Activated naive CD4-positive, alpha-beta T cell treated with anti-CD3 and anti-CD28 coated beads, Interleukin-2, amount 50 U/mL, for 24 hours (primary cell): ENCODE measurements at regions not wholly inside any gene's neighbourhood (a gene's known extent, or its start where the extent isn't known, plus 50 kb on each side); places are given as distances from the start of the nearest gene placed in this dataset.

Source experiments
- H3K27ac Mint-ChIP-seq: one replicate; pipeline ENCODE4 v1.8.0; 2021; ENCODE audit warnings: mild to moderate bottlenecking, mixed read lengths
- H3K27me3 Mint-ChIP-seq: one replicate; pipeline ENCODE4 v1.8.0; 2021; ENCODE audit warnings: mixed read lengths
- H3K36me3 Mint-ChIP-seq: one replicate; pipeline ENCODE4 v1.8.0; 2021; ENCODE audit warnings: mixed read lengths
- H3K4me1 Mint-ChIP-seq: one replicate; pipeline ENCODE4 v1.8.0; 2021; ENCODE audit warnings: mixed read lengths
- H3K4me3 Mint-ChIP-seq: one replicate; pipeline ENCODE4 v1.8.0; 2021; ENCODE audit warnings: mild to moderate bottlenecking, mixed read lengths
- H3K9me3 Mint-ChIP-seq: one replicate; pipeline ENCODE4 v1.8.0; 2021; ENCODE audit warnings: mixed read lengths

DNA sequence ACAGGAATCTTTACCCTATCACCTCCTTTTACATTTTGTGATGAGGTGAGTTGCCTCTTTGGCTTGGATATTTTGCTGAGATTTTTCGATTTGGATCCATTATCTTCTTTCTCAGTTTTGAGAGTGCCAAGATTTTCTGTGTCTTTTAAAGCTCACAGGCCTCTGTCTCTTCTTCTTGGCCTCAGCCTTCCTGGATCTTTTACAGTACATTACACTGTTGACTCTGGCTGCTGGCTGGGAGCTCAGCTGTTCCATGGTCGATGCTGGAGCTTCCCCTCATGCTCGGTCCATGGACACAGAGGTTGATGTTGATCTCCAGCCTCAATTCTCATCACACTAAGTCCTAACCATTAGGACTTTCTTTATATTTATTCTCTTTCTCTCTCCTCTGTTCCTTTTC, 332.8 kb upstream of the UBE2E3 start:
- Mint-ChIP-seq H3K27ac (no peak overlapping the region), H3K4me3 (no peak overlapping the region)

DNA sequence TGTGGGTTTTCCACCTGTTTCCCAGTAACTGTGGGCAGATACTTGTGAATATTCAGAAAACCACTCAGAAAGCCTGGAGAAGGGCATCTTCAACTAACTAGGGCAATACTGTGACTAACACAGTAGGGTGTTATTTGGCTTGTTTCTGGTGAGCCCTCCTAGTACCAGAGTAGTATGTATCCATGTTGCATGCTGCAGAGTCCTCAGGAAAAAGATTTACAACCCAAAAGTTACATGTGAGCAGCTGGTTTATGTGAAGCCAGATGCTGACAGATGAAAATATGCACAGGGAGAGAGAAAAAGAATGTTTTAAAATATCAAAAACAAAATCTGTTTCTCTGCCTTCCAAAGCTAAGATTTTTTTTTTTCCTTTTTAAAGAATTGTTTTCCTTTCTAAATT, 333.2 kb upstream of the UBE2E3 start:
- H3K27ac Mint-ChIP-seq, result no peak overlapping the region
- no peaks in the 10 kb centered on the region for H3K4me1 Mint-ChIP-seq
- no peaks in the 10 kb centered on the region for H3K9me3 Mint-ChIP-seq

More for the DNA sequence above, 332.8 kb upstream of the UBE2E3 start:
- no peaks in the 10 kb centered on the region for H3K9me3 Mint-ChIP-seq
- H3K36me3 Mint-ChIP-seq, result no peaks in the 10 kb centered on the region
- no peaks in the 10 kb centered on the region for H3K4me1 Mint-ChIP-seq
- peaks cover 5% of the 10 kb centered on the region for H3K27me3 Mint-ChIP-seq

DNA sequence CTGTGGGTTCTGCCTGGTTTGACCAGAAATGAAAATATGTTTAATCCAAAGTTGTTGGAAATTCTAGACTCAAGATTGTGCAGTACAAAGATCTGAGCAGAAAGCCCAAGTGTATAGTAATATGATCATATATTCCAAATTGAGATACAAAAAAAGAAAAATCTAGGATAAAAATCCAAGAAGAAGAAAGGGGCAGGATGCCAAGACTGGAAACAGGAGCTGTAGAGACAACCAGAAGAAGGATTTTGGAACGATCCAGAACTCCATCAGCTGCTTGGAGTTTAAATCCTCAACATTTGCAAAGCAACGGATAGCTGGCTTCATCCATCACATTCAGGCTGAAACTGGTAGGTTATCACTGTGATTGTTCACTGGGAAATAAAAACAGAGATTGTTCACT, 333.6 kb upstream of the UBE2E3 start:
- H3K27ac Mint-ChIP-seq, result no peak overlapping the region
- H3K4me3 Mint-ChIP-seq, result no peak overlapping the region
- peaks cover 5% of the 10 kb centered on the region for H3K27me3 Mint-ChIP-seq
- H3K4me1 Mint-ChIP-seq, result no peaks in the 10 kb centered on the region
- H3K9me3 Mint-ChIP-seq, result no peaks in the 10 kb centered on the region
- H3K36me3 Mint-ChIP-seq, result no peaks in the 10 kb centered on the region

More for the DNA sequence above, 333.2 kb upstream of the UBE2E3 start:
- Mint-ChIP-seq H3K36me3 (no peaks in the 10 kb centered on the region), H3K4me3 (no peak overlapping the region), H3K27me3 (peaks cover 5% of the 10 kb centered on the region)

DNA sequence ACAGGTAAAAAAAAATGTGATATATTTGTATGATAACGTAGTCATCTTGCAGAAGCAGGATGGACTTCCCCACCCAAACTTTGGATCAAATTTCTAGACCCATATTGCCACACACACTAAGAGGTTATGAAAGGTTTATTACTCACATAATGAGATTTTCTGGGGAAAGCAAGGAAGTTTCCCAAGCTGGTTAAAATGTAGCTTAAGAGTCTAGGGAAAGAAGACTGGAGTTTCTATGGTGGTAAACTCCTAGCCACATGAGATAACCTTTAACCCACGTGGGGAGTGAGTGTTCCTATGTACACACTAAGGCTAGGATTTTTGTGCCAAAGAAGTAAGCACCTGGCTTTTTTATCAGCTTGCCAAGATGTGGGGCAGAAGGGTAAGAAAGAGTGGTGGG, 335.7 kb upstream of the UBE2E3 start:
- H3K36me3 Mint-ChIP-seq, result no peaks in the 10 kb centered on the region
- H3K4me1 Mint-ChIP-seq, result no peaks in the 10 kb centered on the region
- H3K27me3 Mint-ChIP-seq, result peaks cover 4% of the 10 kb centered on the region
- no peak overlapping the region for H3K27ac Mint-ChIP-seq
- H3K4me3 Mint-ChIP-seq, result no peak overlapping the region
- H3K9me3 Mint-ChIP-seq, result no peaks in the 10 kb centered on the region

DNA sequence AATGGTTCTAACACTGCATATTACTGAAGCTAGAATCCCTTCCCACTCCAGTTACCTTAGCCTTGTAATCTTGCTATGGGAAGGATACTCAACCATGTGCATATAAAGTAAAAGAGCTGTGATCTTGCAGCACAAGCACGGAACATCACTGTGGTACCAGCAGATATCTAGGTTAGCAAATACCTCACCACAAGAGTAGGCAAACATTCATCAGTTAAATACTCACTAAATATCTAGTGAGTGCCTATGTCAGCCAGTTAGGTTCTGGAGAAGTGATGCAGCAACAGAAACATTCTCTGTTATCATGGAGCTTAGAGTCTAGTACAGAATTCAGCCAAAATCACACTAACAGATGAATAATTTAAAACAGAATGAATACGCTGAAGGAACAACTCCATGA, 349.6 kb upstream of the UBE2E3 start:
- Mint-ChIP-seq H3K4me1 (no peaks in the 10 kb centered on the region), H3K27ac (no peak overlapping the region), H3K36me3 (no peaks in the 10 kb centered on the region), H3K27me3 (peaks cover 1% of the 10 kb centered on the region), H3K4me3 (no peak overlapping the region), H3K9me3 (no peaks in the 10 kb centered on the region)

DNA sequence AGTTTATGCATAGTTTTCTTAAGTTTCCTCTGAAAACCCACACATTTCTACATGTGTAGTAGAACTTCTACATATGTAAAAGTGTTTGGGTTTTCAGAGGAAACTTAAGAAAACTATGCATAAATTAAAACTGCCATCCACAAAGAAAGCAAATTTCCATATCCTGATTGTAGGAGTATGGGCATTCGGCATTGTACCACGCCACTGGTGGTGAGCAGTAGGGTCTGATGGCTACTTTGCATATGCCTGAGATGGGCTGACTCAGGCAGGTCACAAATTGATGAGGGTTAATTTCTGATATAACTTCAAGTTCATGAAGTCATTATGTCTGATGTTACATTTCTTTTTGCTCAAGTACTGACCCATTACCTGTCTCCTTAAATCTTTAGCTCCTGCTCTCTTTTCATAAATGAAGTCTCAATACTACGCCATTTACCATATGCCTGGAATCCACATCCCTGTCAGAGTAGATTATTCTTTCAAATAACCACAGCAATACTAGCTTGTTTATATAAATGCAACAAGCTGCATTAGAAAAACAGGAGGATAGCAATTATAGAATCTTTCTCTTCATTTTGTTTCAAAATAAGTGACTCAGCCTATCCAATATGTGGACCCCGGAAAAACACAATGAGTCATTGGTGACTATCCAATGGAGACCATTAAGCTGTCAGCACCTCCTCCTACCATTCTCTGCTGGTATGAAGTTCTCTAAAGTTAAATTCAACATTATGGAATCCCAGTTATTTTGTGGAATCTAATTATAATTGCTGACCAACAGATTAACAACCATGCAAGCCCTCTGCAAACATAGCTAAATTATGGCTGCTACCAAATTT, 355.2 kb upstream of the UBE2E3 start:
- Mint-ChIP-seq H3K4me3 (no peak overlapping the region), H3K27ac (no peak overlapping the region), H3K9me3 (no peaks in the 10 kb centered on the region), H3K36me3 (no peaks in the 10 kb centered on the region), H3K27me3 (no peaks in the 10 kb centered on the region), H3K4me1 (no peaks in the 10 kb centered on the region)

DNA sequence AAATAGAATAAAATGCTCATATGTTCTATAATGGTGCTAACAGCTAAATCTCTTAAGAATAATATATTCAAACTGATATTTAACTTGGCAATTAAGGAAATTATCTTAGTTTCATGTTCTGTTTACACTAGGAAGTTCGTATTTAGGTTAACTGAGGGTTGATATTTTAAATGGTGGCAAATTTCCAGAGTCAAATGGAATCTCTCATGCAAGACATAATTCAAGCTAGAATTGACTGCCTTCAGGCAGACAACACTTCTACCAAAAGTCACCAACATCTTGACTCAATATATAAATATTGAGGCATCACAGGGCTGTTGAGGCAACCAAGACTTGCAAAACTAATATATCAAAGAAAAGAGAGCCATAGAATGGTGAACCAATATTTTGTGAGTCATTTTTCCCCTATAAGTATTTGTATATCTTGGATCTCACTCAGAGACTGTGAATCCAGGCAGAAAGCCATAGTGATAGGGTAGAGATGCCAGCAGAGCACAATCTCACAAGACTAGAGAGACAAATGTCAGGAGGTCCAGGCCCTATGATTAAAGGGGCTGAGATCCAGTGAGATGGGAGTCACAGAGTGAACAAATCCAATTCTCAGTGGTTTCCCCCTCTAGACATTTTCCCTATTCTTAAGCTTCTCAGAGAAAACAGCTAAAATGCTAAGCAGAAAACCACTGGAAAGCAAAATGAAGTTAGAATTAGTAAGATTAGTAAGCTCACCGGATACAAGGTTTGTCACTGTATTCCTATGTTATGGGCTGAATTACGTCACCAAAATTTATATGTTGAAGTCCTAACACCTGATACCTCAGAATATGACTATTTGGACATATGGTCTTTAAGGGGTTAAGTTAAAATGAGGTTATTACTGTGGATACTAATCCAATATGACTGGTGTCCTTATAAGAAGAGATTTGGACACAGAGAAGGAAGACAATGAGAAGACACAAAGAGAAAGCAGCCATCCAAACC, 358.2 kb upstream of the UBE2E3 start:
- H3K27me3 Mint-ChIP-seq, result peaks cover 2% of the 10 kb centered on the region
- H3K4me1 Mint-ChIP-seq, result no peaks in the 10 kb centered on the region
- no peaks in the 10 kb centered on the region for H3K9me3 Mint-ChIP-seq
- H3K36me3 Mint-ChIP-seq, result no peaks in the 10 kb centered on the region
- no peak overlapping the region for H3K27ac Mint-ChIP-seq
- H3K4me3 Mint-ChIP-seq, result no peak overlapping the region

DNA sequence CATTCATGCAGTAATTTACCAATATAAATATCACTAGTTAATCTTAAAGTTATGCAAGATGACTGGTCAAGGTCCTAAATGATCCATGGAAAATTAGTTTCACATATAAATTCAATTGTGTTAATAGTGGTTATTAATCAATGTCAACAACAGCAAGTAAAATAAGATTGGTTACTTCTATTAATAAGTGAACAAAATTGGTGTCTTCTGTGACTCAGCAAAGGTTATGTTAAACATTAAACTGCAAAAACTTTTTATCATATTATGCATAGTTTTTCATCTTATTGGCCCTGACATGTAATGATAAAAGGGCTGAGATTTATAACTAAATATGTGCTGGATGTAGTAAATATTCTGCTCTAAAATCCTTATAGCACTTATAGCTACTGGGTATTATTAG, 359.0 kb upstream of the UBE2E3 start:
- H3K9me3 Mint-ChIP-seq, result no peaks in the 10 kb centered on the region
- peaks cover 5% of the 10 kb centered on the region for H3K27me3 Mint-ChIP-seq
- H3K36me3 Mint-ChIP-seq, result no peaks in the 10 kb centered on the region
- no peak overlapping the region for H3K4me3 Mint-ChIP-seq
- H3K4me1 Mint-ChIP-seq, result no peaks in the 10 kb centered on the region
- no peak overlapping the region for H3K27ac Mint-ChIP-seq

DNA sequence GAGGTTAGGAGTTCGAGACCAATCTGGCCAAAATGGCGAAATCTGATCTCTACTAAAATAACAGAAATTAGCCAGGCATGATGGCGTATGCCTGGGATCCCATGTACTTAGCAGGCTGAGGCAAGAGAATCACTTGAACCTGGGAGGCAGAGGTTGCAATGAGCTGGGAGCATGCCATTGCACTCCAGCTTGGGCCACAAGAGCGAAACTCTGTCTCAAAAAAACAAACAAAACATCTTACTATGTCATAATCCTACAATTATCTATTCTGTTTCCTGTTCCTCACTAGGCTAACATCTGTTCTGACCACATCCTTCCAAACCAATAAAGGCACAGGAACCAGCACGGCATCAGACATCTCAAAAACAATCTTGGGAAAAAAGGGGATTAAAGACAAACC, 361.8 kb upstream of the UBE2E3 start:
- peaks cover 5% of the 10 kb centered on the region for H3K27me3 Mint-ChIP-seq
- no peaks in the 10 kb centered on the region for H3K9me3 Mint-ChIP-seq
- H3K27ac Mint-ChIP-seq, result no peak overlapping the region
- H3K4me3 Mint-ChIP-seq, result no peak overlapping the region
- H3K4me1 Mint-ChIP-seq, result no peaks in the 10 kb centered on the region
- no peaks in the 10 kb centered on the region for H3K36me3 Mint-ChIP-seq

DNA sequence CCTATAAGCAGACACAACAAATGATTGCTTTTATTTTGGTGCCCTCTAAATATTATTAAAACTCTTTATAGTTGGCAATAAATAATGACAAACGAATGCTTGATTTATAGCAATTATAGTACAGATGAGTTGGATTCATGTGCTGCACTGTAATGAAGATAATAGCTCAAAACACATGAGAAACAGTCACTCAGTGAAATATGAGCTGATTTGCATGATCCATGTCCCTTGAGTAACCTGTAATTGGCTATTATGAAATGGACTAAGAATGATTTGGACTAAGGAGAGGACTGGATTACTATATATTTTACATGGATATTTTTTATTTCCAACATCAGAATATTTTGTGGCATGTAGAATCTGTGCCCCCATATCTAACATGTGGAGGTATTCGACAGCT, 365.6 kb upstream of the UBE2E3 start:
- no peaks in the 10 kb centered on the region for H3K9me3 Mint-ChIP-seq
- peaks cover 5% of the 10 kb centered on the region for H3K27me3 Mint-ChIP-seq
- no peak overlapping the region for H3K4me3 Mint-ChIP-seq
- no peaks in the 10 kb centered on the region for H3K36me3 Mint-ChIP-seq
- no peaks in the 10 kb centered on the region for H3K4me1 Mint-ChIP-seq
- H3K27ac Mint-ChIP-seq, result no peak overlapping the region

DNA sequence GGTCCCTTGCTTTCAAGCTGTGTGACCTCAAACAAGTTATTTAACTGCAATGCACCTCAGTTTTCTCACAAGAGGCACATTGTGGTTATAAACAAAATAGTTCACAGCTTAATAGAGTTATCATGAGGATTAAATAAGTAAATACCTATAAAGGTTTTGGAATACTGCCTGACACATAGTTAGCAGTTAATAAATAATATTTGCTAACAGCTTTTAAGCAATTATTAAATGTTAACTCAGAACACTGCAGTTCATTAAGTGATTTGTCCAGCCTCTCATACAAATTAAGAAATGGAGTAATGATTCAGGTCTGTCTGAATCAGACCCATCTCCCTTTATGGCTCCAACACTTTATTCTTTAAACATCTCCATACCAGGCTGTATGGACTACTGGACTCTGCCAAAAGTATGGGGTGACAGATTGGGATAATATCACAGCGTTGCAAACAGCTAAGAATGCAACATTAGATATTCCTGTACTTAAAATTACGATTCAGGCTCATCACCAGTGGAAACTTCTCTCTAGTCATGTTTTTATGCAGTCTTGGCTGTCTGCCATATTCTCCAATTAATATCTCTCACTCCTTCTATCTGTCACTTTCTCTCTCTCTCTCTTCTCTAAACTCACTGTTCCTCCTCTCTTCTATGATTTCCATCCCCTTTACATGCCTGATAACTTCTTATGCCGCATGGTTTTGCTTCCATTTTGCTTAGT, 370.6 kb upstream of the UBE2E3 start:
- Mint-ChIP-seq H3K4me1 (no peaks in the 10 kb centered on the region), H3K27ac (no peak overlapping the region), H3K27me3 (no peaks in the 10 kb centered on the region), H3K4me3 (no peak overlapping the region), H3K36me3 (no peaks in the 10 kb centered on the region), H3K9me3 (no peaks in the 10 kb centered on the region)

DNA sequence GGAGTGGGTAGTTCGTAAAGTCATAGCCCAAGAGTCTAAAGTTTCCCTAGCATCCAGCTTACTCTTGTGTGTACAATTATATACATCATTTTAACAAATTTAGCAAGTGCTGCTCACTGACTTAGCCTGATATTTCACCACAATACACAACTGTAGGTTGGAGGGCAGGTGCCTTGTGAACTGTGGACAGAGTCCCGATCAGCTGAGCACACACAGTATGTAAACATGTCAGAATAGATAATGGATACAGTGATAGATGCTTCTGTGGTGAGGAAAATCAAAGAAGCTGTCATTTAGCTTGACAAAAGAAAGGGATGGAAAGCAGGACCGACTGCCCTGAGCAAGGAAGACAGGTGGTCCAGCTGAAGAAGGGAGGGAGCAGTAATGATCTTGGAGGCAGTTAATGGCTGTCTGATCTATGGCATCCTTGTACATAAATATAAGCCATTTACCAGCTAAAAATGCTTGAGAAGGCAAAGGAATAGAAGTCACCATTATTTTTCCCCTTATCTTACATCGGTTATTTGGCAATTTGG, 372.8 kb upstream of the UBE2E3 start:
- Mint-ChIP-seq H3K4me1 (no peaks in the 10 kb centered on the region), H3K9me3 (no peaks in the 10 kb centered on the region), H3K36me3 (no peaks in the 10 kb centered on the region), H3K27me3 (no peaks in the 10 kb centered on the region), H3K4me3 (no peak overlapping the region), H3K27ac (no peak overlapping the region)

DNA sequence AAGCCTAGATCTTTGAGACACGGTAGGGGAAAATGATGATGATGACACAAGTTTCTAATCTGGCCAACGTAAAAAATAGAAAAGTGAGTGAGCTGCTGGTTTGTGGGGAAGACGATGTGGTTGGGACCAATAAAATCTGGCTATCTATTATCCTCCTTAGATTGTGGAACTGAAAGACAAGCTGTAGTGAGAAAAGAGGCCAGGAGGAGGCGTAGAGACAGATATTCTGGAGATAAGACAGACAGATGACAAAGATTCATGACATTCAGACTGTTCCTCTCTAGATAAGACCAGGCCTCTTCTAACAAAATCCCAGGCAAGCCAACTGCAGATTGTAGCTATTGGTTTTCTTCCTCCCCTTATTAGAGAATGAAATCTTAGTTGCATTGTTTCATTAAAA, 376.3 kb upstream of the UBE2E3 start:
- H3K27ac Mint-ChIP-seq, result no peak overlapping the region
- H3K27me3 Mint-ChIP-seq, result no peaks in the 10 kb centered on the region
- no peak overlapping the region for H3K4me3 Mint-ChIP-seq
- no peaks in the 10 kb centered on the region for H3K4me1 Mint-ChIP-seq
- no peaks in the 10 kb centered on the region for H3K36me3 Mint-ChIP-seq
- H3K9me3 Mint-ChIP-seq, result no peaks in the 10 kb centered on the region

DNA sequence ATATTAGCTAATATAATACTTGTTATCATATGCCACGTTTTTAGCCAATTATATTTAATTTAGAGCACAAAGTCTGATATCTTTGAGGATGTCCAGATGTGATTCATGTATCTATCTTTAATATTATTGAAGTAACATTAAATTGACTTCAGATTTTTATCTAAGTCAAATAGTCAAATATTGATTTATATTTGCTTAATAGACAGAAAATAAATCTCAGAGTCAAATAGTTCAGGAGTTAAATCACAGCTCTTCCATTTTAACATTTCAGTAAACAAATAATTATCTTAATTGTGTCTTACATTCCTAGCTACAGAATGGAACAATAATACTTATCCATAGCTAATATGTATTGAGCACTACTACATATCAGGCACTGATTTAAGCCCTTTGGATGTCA, 379.4 kb upstream of the UBE2E3 start:
- Mint-ChIP-seq H3K27me3 (no peaks in the 10 kb centered on the region), H3K4me1 (no peaks in the 10 kb centered on the region), H3K4me3 (no peak overlapping the region), H3K27ac (no peak overlapping the region), H3K9me3 (no peaks in the 10 kb centered on the region), H3K36me3 (no peaks in the 10 kb centered on the region)

DNA sequence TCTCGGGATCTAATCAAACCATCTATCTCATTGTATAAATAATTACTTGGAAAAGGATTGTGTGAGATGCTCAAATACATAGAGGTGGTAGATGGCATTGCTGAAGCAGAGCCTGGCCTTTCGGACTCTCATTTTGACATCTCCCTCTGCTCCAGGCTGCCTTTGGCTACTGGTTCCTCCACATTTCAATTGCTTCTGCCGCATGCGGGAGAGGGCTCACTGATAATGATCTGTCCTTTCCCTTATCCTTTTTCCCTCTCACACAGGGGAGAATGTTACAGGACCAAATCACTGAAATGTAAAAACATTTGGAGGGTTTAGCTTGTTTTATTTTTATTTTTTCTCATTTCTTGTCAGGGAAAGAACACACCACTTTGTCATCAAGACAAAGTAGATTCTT, 380.6 kb upstream of the UBE2E3 start:
- Mint-ChIP-seq H3K27me3 (no peaks in the 10 kb centered on the region), H3K4me1 (no peaks in the 10 kb centered on the region), H3K4me3 (no peak overlapping the region), H3K36me3 (no peaks in the 10 kb centered on the region), H3K27ac (no peak overlapping the region), H3K9me3 (no peaks in the 10 kb centered on the region)
